ENCODE measurements at regions not wholly inside any gene's neighbourhood (a gene's known extent, or its start where the extent isn't known, plus 50 kb on each side); places are given as distances from the start of the nearest gene placed in this dataset.

GRCh38 chr1:90502194-90502593 lies 214.9 kb downstream of the BARHL2 start (continued):
- no peak for TF ChIP-seq CTCF (IDR thresholded peaks at IDR 0.05 in 2 of 3, conservative IDR thresholded peaks at IDR 0.05 in 1 of 3; ENCODE audit: borderline replicate concordance in 1 of 3, insufficient read depth in 1 of 3, low read depth in 2 of 3, low read length in 2 of 3)
- TF ChIP-seq MAX (IDR thresholded peaks at IDR 0.05): no peak
- no peak for TF ChIP-seq SP1 (IDR thresholded peaks at IDR 0.05; ENCODE audit: low read depth)
- TF ChIP-seq REST (IDR thresholded peaks at IDR 0.05; ENCODE audit: low read depth): no peak

GRCh38 chr1:90501281-90501680 lies 215.8 kb downstream of the BARHL2 start:
- H3K79me2 ChIP-seq (ENCODE audit: insufficient read depth, low read length): no peaks in the 10 kb centered on the region
- no peak for DNase-seq (ENCODE audit: low read depth, low spot score)
- H3K9me3 ChIP-seq (ENCODE audit: control insufficient read depth in 1 of 2, insufficient read depth in 1 of 2, low read depth in 1 of 2, low read length in 2 of 2): no peaks in the 10 kb centered on the region
- H3K27me3 ChIP-seq (ENCODE audit: insufficient read depth, low read length): peaks cover 21% of the 10 kb centered on the region
- no peak overlapping the region for H3K4me3 ChIP-seq (replicated peaks in 1 of 2; ENCODE audit: low read depth in 1 of 2, low read length in 2 of 2)
- ATAC-seq: no peak
- no peak overlapping the region for H3K27ac ChIP-seq (ENCODE audit: low read depth, low read length)
- no TSS peak for BruUV-seq (replicated peaks)
- no peaks in the 10 kb centered on the region for H3K4me1 ChIP-seq (ENCODE audit: control insufficient read depth in 1 of 2, insufficient read depth in 2 of 2, low read length in 2 of 2)
- intact Hi-C loops (cut with micrococcal nuclease): no loop called here
- POLR2A ChIA-PET: no interaction called here
- no peaks in the 10 kb centered on the region for H4K20me1 ChIP-seq (ENCODE audit: insufficient read depth)
- no peak overlapping the region for H3K4me2 ChIP-seq (ENCODE audit: low read length)
- no peak overlapping the region for H2AFZ ChIP-seq (ENCODE audit: low read depth, low read length, poor library complexity, severe bottlenecking)
- H3K9ac ChIP-seq (ENCODE audit: low read length): no peak overlapping the region
- CTCF ChIA-PET: no interaction called here
- RAD21 ChIA-PET (ENCODE audit: low non-redundant PET in 1 of 2, low total read pairs in 2 of 2, uncharacterized antibody in 2 of 2, unreplicated experiment in 2 of 2): no interaction called here
- no peaks in the 10 kb centered on the region for H3K9me2 ChIP-seq (ENCODE audit: insufficient read depth)
- H3K36me3 ChIP-seq (ENCODE audit: control insufficient read depth in 1 of 2, insufficient read depth in 2 of 2, low read length in 2 of 2): no peaks in the 10 kb centered on the region
- TF ChIP-seq YY1 (IDR thresholded peaks at IDR 0.05; ENCODE audit: extremely low read depth, insufficient replicate concordance, low read depth, low read length) (no peak), FOSL1 (IDR thresholded peaks at IDR 0.05; ENCODE audit: low read depth) (no peak), EGR1 (IDR thresholded peaks at IDR 0.05; ENCODE audit: low read depth) (no peak), CEBPB (IDR thresholded peaks at IDR 0.05; ENCODE audit: low read depth) (no peak), ELF1 (IDR thresholded peaks at IDR 0.05; ENCODE audit: borderline replicate concordance, low read depth) (no peak), EZH2phosphoT487 (IDR thresholded peaks at IDR 0.05; ENCODE audit: borderline replicate concordance) (no peak), JUND (IDR thresholded peaks at IDR 0.05) (no peak), RAD21 (IDR thresholded peaks at IDR 0.05; ENCODE audit: low read depth) (no peak), POLR2A (IDR thresholded peaks at IDR 0.05; ENCODE audit: borderline replicate concordance, extremely low read depth, insufficient read depth, insufficient read length) (no peak), CBX3 (IDR thresholded peaks at IDR 0.05; ENCODE audit: low read depth) (no peak), SIN3A (IDR thresholded peaks at IDR 0.05; ENCODE audit: low read depth) (no peak), ZBTB33 (IDR thresholded peaks at IDR 0.05; ENCODE audit: extremely low read depth, insufficient replicate concordance, low read length) (no peak), SRF (IDR thresholded peaks at IDR 0.05; ENCODE audit: low read depth) (no peak), MAX (IDR thresholded peaks at IDR 0.05) (no peak), ATF3 (IDR thresholded peaks at IDR 0.05) (no peak)
